ENCODE measurements at regions not wholly inside any gene's neighbourhood (a gene's known extent, or its start where the extent isn't known, plus 50 kb on each side); places are given as distances from the start of the nearest gene placed in this dataset.

DNA sequence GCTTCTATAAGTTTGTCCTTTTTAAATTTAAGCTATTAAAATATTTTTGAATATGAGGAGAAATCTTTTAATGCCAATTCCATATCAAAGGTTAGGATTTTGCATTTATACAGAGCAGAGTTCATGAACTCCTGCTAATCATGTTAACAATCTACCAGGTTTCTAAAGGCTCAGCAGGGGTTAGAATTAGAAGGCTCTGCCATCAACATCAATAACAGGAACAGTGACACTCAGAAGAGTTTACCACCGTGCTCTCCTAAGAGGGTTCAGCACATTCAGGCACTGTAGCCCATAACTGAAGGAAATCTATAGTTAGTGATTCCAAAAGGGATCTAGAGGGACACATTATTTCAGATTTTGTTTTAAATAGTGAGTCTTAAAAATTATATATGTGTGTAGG, 100.1 kb downstream of the HOXA1 start:
- Mint-ChIP-seq H3K27me3 (ENCODE audit: insufficient read depth) (peaks cover 73% of the 10 kb centered on the region), H3K9me3 (peaks cover 18% of the 10 kb centered on the region)
- no peaks in the 10 kb centered on the region for H3K4me1 ChIP-seq (ENCODE audit: control insufficient read depth, insufficient read depth, low read length)

GRCh38 chr7:26993816-26994810, 101.7 kb downstream of the HOXA1 start:
- no peak overlapping the region for H3K27ac Mint-ChIP-seq
- H3K36me3 Mint-ChIP-seq (ENCODE audit: low read depth) = no peaks in the 10 kb centered on the region
- peaks cover 64% of the 10 kb centered on the region for H3K27me3 Mint-ChIP-seq (ENCODE audit: insufficient read depth)
- Histone ChIP-seq H3K9ac (ENCODE audit: extremely low read depth, low read length, poor library complexity, severe bottlenecking) (no peak overlapping the region), H3K36me3 (ENCODE audit: control insufficient read depth, insufficient read depth, low read length) (no peaks in the 10 kb centered on the region), H3K4me1 (ENCODE audit: control insufficient read depth, insufficient read depth, low read length) (no peaks in the 10 kb centered on the region), H3K27ac (ENCODE audit: low read depth, low read length) (no peak overlapping the region), H3K9me3 (ENCODE audit: control insufficient read depth, low read length) (peaks cover 9% of the 10 kb centered on the region), H3K4me3 (ENCODE audit: low read length) (no peak overlapping the region), H3K27me3 (ENCODE audit: control insufficient read depth, insufficient read depth, low read length, poor library complexity, severe bottlenecking) (peaks cover 27% of the 10 kb centered on the region)
- TF ChIP-seq CTCF (conservative IDR thresholded peaks at IDR 0.05) = no peak
- DNase-seq = peak; percentile 51
- H3K4me1 Mint-ChIP-seq = peaks cover 4% of the 10 kb centered on the region
- H3K4me3 Mint-ChIP-seq = no peak overlapping the region
- WGBS, 2 experiments (ENCODE audit: insufficient coverage in 1 of 2, insufficient read length in 1 of 2) = 64 to 65% methylated on average over 3 of the region's 3 CpGs
- peaks cover 18% of the 10 kb centered on the region for H3K9me3 Mint-ChIP-seq

More for the DNA sequence above, 100.1 kb downstream of the HOXA1 start:
- peaks cover 4% of the 10 kb centered on the region for H3K4me1 Mint-ChIP-seq
- DNase-seq = no peak
- H3K27ac ChIP-seq (ENCODE audit: low read depth, low read length) = no peak overlapping the region
- H3K4me3 Mint-ChIP-seq = no peak overlapping the region
- peaks cover 27% of the 10 kb centered on the region for H3K27me3 ChIP-seq (ENCODE audit: control insufficient read depth, insufficient read depth, low read length, poor library complexity, severe bottlenecking)
- no peak overlapping the region for H3K27ac Mint-ChIP-seq
- H3K9ac ChIP-seq (ENCODE audit: extremely low read depth, low read length, poor library complexity, severe bottlenecking) = no peak overlapping the region
- H3K9me3 ChIP-seq (ENCODE audit: control insufficient read depth, low read length) = peaks cover 9% of the 10 kb centered on the region
- TF ChIP-seq CTCF (conservative IDR thresholded peaks at IDR 0.05) = no peak
- no peaks in the 10 kb centered on the region for H3K36me3 ChIP-seq (ENCODE audit: control insufficient read depth, insufficient read depth, low read length)
- H3K4me3 ChIP-seq (ENCODE audit: low read length) = no peak overlapping the region
- WGBS, 2 experiments (ENCODE audit: insufficient coverage in 1 of 2, insufficient read length in 1 of 2) = 5 to 7% methylated on average over 1 of the region's 1 CpG
- H3K36me3 Mint-ChIP-seq (ENCODE audit: low read depth) = no peaks in the 10 kb centered on the region

DNA sequence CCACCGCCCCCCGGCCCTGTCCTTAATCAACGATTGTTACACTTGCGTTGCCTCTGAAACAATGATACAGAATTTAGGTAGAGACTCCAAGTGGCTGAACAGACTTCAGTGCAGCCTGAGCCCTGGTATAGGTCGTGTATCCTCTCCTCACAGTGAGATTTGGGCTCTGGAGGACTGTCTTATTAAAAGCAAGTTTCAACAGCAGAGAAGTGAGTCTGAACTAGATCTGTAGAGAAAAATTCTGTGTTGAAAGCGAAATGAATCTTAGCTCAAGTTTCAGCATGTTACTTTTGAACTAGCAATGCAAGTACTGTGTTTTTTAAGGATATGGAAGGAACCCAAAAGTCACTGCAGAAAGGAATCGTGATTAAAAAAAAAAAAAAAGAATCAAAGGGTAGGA, 103.1 kb downstream of the HOXA1 start:
- Mint-ChIP-seq H3K36me3 (ENCODE audit: low read depth) (no peaks in the 10 kb centered on the region), H3K27me3 (ENCODE audit: insufficient read depth) (peaks cover 51% of the 10 kb centered on the region), H3K4me3 (no peak overlapping the region), H3K4me1 (peaks cover 4% of the 10 kb centered on the region), H3K27ac (no peak overlapping the region), H3K9me3 (peaks cover 4% of the 10 kb centered on the region)
- peaks cover 27% of the 10 kb centered on the region for H3K27me3 ChIP-seq (ENCODE audit: control insufficient read depth, insufficient read depth, low read length, poor library complexity, severe bottlenecking)
- no peak for TF ChIP-seq CTCF (conservative IDR thresholded peaks at IDR 0.05)
- H3K36me3 ChIP-seq (ENCODE audit: control insufficient read depth, insufficient read depth, low read length) = no peaks in the 10 kb centered on the region
- no peak overlapping the region for H3K9ac ChIP-seq (ENCODE audit: extremely low read depth, low read length, poor library complexity, severe bottlenecking)
- H3K9me3 ChIP-seq (ENCODE audit: control insufficient read depth, low read length) = peaks cover 5% of the 10 kb centered on the region
- WGBS, 2 experiments (ENCODE audit: insufficient coverage in 1 of 2, insufficient read length in 1 of 2) = 86 to 92% methylated on average over 6 to 7 of the region's 7 CpGs
- DNase-seq = no peak
- H3K4me1 ChIP-seq (ENCODE audit: control insufficient read depth, insufficient read depth, low read length) = no peaks in the 10 kb centered on the region
- H3K4me3 ChIP-seq (ENCODE audit: low read length) = no peak overlapping the region
- no peak overlapping the region for H3K27ac ChIP-seq (ENCODE audit: low read depth, low read length)
